ENCODE measurements at regions not wholly inside any gene's neighbourhood (a gene's known extent, or its start where the extent isn't known, plus 50 kb on each side); places are given as distances from the start of the nearest gene placed in this dataset.
A peak's percentile ranks its signal among the peaks of the same experiment; 100 is the strongest.

DNA sequence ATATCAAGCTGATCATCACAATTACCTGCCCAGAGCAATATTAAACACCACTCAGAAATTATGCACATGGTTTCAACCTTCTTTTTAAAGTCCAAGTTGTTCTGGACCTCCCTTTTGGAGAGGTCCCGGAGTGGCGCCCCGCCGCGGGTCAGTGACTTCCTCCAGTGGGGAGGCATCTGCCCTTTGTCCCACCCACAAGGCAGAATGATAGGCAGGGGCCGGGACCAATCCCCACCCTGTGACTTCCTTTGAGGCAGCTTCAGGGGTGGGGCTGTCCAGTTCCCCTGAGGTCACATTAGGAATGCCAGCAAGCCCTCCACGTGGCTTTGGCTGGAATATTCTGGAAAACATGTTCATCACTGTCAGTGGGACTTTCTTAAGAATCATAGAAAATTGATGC, 207.0 kb downstream of the ANKRD60 start:
- H3K36me3 ChIP-seq (replicated peaks in 1 of 2), result no peaks in the 10 kb centered on the region
- TF ChIP-seq, protein P1, sequence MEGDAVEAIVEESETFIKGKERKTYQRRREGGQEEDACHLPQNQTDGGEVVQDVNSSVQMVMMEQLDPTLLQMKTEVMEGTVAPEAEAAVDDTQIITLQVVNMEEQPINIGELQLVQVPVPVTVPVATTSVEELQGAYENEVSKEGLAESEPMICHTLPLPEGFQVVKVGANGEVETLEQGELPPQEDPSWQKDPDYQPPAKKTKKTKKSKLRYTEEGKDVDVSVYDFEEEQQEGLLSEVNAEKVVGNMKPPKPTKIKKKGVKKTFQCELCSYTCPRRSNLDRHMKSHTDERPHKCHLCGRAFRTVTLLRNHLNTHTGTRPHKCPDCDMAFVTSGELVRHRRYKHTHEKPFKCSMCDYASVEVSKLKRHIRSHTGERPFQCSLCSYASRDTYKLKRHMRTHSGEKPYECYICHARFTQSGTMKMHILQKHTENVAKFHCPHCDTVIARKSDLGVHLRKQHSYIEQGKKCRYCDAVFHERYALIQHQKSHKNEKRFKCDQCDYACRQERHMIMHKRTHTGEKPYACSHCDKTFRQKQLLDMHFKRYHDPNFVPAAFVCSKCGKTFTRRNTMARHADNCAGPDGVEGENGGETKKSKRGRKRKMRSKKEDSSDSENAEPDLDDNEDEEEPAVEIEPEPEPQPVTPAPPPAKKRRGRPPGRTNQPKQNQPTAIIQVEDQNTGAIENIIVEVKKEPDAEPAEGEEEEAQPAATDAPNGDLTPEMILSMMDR (IDR thresholded peaks at IDR 0.05), result no peak
- no peak for TF ChIP-seq POLR2A (IDR thresholded peaks at IDR 0.05)
- H3K9me3 ChIP-seq (replicated peaks in 1 of 3), result no peaks in the 10 kb centered on the region
- no peak overlapping the region for H3K4me3 ChIP-seq
- intact Hi-C loops (cut with DNase I), result no loop called here
- peak in 2 of 7 donors; percentile 19 to 58 for DNase-seq
- H3K27me3 ChIP-seq, result peaks cover 11% of the 10 kb centered on the region
- H3K4me1 ChIP-seq (replicated peaks in 1 of 2), result peaks cover 0 to 5% of the 10 kb centered on the region in 2 donors
- 74 to 91% (median 75%) methylated on average over 6 to 7 of the region's 7 CpGs for WGBS, 4 donors
- H3K27ac ChIP-seq, result no peak overlapping the region

DNA sequence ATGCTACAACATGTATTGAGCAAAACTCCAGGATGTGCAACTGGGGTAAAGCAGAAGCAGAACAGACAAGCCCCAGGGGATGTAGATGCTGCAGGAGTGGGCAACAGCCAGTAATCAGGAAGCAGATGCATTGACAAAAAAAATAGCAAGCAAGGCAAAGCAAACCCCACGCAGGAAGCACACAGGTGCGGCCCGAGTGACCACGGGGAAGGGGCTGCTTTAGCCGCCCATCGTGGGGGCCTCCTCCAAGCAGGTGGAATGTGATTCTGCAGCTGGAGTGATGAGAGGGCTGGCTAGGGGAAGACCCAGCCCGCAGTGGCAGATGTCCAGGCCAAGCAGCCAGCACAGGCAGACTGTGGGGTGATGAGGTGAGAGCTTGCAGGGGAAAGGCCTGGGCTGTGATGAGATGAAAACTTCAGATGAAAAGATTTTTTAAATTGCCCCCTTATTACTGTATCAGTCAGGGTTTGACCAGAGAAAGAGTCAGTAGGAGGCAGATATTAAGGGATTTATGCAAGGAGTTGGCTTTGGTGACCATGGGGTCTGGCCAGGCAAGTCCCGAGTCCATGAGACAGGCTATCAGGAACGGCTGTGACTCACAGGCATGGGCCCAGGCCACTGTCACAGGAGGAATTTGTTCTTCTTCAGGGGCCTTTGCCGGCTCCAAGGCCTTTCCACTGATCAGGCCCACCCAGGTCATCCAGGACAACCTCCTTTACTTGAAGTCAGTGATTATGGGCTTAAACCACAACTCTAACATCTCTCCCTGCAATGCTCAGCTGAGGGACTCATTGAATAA, 207.6 kb downstream of the ANKRD60 start:
- no peaks in the 10 kb centered on the region for H3K9me3 ChIP-seq (replicated peaks in 1 of 3)
- peaks cover 0 to 5% of the 10 kb centered on the region in 2 donors for H3K4me1 ChIP-seq (replicated peaks in 1 of 2)
- WGBS, 4 donors, result 46 to 76% (median 55%) methylated on average over 9 to 10 of the region's 10 CpGs
- TF ChIP-seq, protein P1 (IDR thresholded peaks at IDR 0.05), result no peak
- TF ChIP-seq POLR2A (IDR thresholded peaks at IDR 0.05), result no peak
- peaks cover 11% of the 10 kb centered on the region for H3K27me3 ChIP-seq
- DNase-seq, result peak in 2 of 7 donors; percentile 2 to 43
- no peak overlapping the region for H3K4me3 ChIP-seq
- intact Hi-C loops (cut with DNase I), result no loop called here
- no peak overlapping the region for H3K27ac ChIP-seq
- no peaks in the 10 kb centered on the region for H3K36me3 ChIP-seq (replicated peaks in 1 of 2)

DNA sequence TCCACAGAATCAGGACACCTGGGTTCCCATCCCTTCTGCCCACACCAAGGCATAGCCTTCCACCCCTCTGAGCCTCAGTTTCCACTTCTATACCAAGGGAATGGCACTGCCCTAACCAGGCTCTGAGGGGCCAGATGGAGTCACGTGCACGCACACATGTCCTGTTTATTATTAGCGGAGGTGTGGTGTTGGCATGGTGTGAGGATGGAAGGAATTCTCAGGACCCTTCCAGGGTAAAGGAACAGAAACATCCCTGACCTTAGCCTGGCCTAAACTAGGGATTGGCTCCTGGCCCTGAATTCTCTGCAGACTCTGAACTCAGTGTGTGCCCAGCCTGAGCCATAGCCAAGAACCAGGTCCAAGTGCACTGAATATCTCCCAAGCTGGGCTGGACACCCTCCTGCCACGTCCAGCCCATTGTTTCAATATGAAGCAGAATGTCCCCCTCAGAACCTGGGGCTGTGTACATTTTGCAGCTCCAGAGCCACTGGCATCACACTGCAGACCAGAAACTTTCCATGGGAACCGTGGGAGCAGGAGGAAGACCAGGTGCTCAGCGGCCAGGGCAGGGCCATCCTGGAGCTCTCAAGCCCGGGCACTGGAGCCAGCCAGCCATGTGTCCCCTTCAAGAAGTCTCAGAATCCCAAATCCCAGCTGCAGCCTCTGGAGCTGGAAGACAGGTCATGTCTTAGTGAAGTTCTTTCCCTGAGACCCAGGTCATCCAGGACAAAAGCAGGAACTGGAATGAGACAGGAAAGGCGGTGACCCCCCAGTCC, 208.4 kb downstream of the ANKRD60 start:
- intact Hi-C loops (cut with DNase I), result no loop called here
- TF ChIP-seq POLR2A (IDR thresholded peaks at IDR 0.05), result no peak
- TF ChIP-seq, protein P1 (IDR thresholded peaks at IDR 0.05), result no peak
- H3K4me3 ChIP-seq, result no peak overlapping the region
- no peak overlapping the region for H3K27ac ChIP-seq
- H3K36me3 ChIP-seq (replicated peaks in 1 of 2), result no peaks in the 10 kb centered on the region
- H3K27me3 ChIP-seq, result peaks cover 11% of the 10 kb centered on the region
- peaks cover 0 to 5% of the 10 kb centered on the region in 2 donors for H3K4me1 ChIP-seq (replicated peaks in 1 of 2)
- 60 to 86% (median 73%) methylated on average over 4 to 8 of the region's 8 CpGs for WGBS, 4 donors
- peak in 2 of 7 donors; percentile 4 to 34 for DNase-seq
- H3K9me3 ChIP-seq (replicated peaks in 1 of 3), result no peaks in the 10 kb centered on the region

DNA sequence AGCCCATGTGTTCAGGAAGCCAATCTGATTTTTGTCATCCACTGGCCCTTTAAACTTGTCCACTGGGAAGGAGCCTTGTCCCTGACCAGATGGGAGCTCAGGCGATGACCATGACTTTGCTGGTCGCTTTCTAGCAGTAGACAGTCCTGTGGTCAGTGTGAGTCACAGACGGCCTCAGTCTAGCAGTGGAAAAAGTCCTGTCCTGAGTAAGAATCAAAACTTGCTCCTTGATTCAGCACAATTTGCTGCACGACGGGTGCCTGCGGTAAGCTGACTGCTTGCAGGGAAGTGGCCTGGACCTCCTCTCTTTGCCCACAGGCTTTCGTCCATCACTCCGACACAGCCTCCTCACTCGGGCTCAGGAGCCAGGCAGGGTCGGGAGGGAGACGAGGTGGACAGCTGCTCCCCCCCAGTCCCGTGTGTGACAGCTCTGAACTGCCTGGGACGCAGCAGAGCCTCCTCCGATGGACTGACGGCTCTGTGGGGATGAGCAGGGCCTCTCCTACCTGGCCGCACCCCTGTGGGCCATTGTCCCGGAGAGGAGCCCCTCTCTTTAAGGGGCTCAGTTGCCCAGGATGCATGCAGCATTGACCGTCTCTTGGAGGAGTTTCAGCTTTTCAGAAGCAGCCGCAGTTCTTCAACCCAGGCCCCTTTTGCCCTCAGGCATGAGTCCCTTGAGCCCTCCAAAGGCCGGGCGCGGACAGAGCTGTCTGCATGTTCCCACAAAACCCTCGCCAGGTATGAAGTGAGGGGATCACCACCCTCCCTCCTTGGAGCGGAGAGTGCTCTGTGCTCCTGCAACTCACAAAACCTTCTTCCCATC, 209.2 kb downstream of the ANKRD60 start:
- WGBS, 4 donors, result 65 to 76% (median 68%) methylated on average over 13 to 24 of the region's 24 CpGs
- no peak overlapping the region for H3K4me3 ChIP-seq
- peaks cover 0 to 5% of the 10 kb centered on the region in 2 donors for H3K4me1 ChIP-seq (replicated peaks in 1 of 2)
- no peak for TF ChIP-seq POLR2A (IDR thresholded peaks at IDR 0.05)
- TF ChIP-seq, protein P1 (IDR thresholded peaks at IDR 0.05), result no peak
- DNase-seq, result peak in 1 of 7 donors; percentile 27
- intact Hi-C loops (cut with DNase I), result no loop called here
- no peaks in the 10 kb centered on the region for H3K9me3 ChIP-seq (replicated peaks in 1 of 3)
- no peaks in the 10 kb centered on the region for H3K36me3 ChIP-seq (replicated peaks in 1 of 2)
- peaks cover 7% of the 10 kb centered on the region for H3K27me3 ChIP-seq
- no peak overlapping the region for H3K27ac ChIP-seq
